ENCODE measurements at regions not wholly inside any gene's neighbourhood (a gene's known extent, or its start where the extent isn't known, plus 50 kb on each side); places are given as distances from the start of the nearest gene placed in this dataset.

- no peak for TF ChIP-seq CTCF (IDR thresholded peaks at IDR 0.05)
- TF ChIP-seq POLR2A (IDR thresholded peaks at IDR 0.05), result no peak
- TF ChIP-seq POLR2AphosphoS5 (IDR thresholded peaks at IDR 0.05), result no peak
- TF ChIP-seq EP300 (IDR thresholded peaks at IDR 0.05), result no peak
Observed at GRCh38 chr9:85292261-85292660, 449.5 kb downstream of the AGTPBP1 start.
